SK-N-SH (cell line): ENCODE measurements at regions not wholly inside any gene's neighbourhood (a gene's known extent, or its start where the extent isn't known, plus 50 kb on each side); places are given as distances from the start of the nearest gene placed in this dataset.

Experiments used
- CTCF ChIA-PET: fragments of 300-600, 350-600 bp; formaldehyde crosslinking; extraction: SDS; loops from one replicate; lab custom pipeline; 2021; lab: Yijun Ruan, JAX
- POLR2A ChIA-PET: fragments of 350-600 bp; sonication (Branson Sonifier 250); formaldehyde crosslinking; extraction: SDS; loops from one replicate; lab custom pipeline; 2020; ENCODE audit warnings: antibody characterized with exemption, inconsistent platforms; lab: Yijun Ruan, JAX
- DNase-seq: peaks from one replicate; pipeline ENCODE4 v3.0.0; 2012
- H2AFZ ChIP-seq: fragments of 200-600 bp; sonication (generic); 2 replicates; pipeline ENCODE4 v1.8.1; 2016; ENCODE audit warnings: antibody characterized with exemption, mild to moderate bottlenecking, low read depth
- H3F3A ChIP-seq: fragments of 200-600 bp; sonication (generic); replicated peaks from 2 replicates; pipeline ENCODE3; 2016; ENCODE audit warnings: antibody characterized with exemption, mild to moderate bottlenecking; ENCODE audit not compliant: insufficient read depth
- H3K27ac ChIP-seq, 2 experiments: fragments of 200-500 bp in 1 of 2; fragments of 200-600 bp in 1 of 2; sonication (Bioruptor generic) in 1 of 2; sonication (generic), shearing (Covaris generic) in 1 of 2; 2 replicates each; pipeline versions ENCODE4 v1.5.1 to v1.6.1; 2014 to 2016; ENCODE audit warnings: low read depth in 2 of 2, inconsistent platforms in 1 of 2, low read length in 1 of 2, mild to moderate bottlenecking in 1 of 2, mixed read lengths in 1 of 2
- H3K27me3 ChIP-seq: fragments of 200-600 bp; sonication (generic), shearing (Covaris generic); 2 replicates; pipeline ENCODE4 v1.6.1; 2016; ENCODE audit warnings: mixed run types; ENCODE audit not compliant: insufficient read depth
- H3K36me3 ChIP-seq, 2 experiments: fragments of 200-500 bp in 1 of 2; fragments of 200-600 bp in 1 of 2; sonication (Bioruptor generic) in 1 of 2; sonication (generic) in 1 of 2; replicated peaks in 1 of 2; 2 replicates each; pipeline versions ENCODE3 to v1.5.1; 2014 to 2016; ENCODE audit warnings: low read length in 1 of 2, mild to moderate bottlenecking in 1 of 2; ENCODE audit not compliant: insufficient read depth in 2 of 2, control insufficient read depth in 1 of 2
- H3K4me1 ChIP-seq, 2 experiments: fragments of 200-500 bp in 1 of 2; fragments of 200-600 bp in 1 of 2; sonication (Bioruptor generic) in 1 of 2; sonication (generic), shearing (Covaris generic) in 1 of 2; 2 replicates each; pipeline versions ENCODE4 v1.5.1 to v1.6.1; 2014 to 2016; ENCODE audit warnings: low read depth in 1 of 2, low read length in 1 of 2, mixed run types in 1 of 2; ENCODE audit not compliant: insufficient read depth in 2 of 2, control insufficient read depth in 1 of 2
- H3K4me2 ChIP-seq: fragments of 200-600 bp; sonication (generic), shearing (Covaris generic); 2 replicates; pipeline ENCODE4 v1.6.1; 2017; ENCODE audit warnings: mixed run types
- H3K4me3 ChIP-seq, 2 experiments: fragments of 200-500 bp in 1 of 2; fragments of 200-600 bp in 1 of 2; sonication (Bioruptor generic) in 1 of 2; sonication (generic), shearing (Covaris generic) in 1 of 2; 2 replicates each; pipeline versions ENCODE4 v1.5.1 to v1.8.1; 2014 to 2016; ENCODE audit warnings: low read depth in 2 of 2, inconsistent platforms in 1 of 2, low read length in 1 of 2, mild to moderate bottlenecking in 1 of 2, mixed read lengths in 1 of 2, moderate library complexity in 1 of 2
- H3K79me2 ChIP-seq: fragments of 200-600 bp; sonication (generic); 2 replicates; pipeline ENCODE4 v1.8.1; 2017; ENCODE audit warnings: mild to moderate bottlenecking; ENCODE audit not compliant: insufficient read depth
- H3K9ac ChIP-seq: fragments of 200-600 bp; sonication (generic); 2 replicates; pipeline ENCODE4 v1.6.1; 2017; ENCODE audit warnings: mixed run types
- H3K9me2 ChIP-seq: fragments of 200-600 bp; sonication (generic); 2 replicates; pipeline ENCODE4 v1.6.1; 2017; ENCODE audit warnings: mixed run types
- H3K9me3 ChIP-seq: fragments of 200-600 bp; sonication (generic); 2 replicates; pipeline ENCODE4 v1.6.1; 2017; ENCODE audit warnings: mixed run types, mild to moderate bottlenecking, moderate library complexity
- H4K20me1 ChIP-seq: fragments of 200-600 bp; sonication (generic); 2 replicates; pipeline ENCODE4 v1.6.1; 2017; ENCODE audit warnings: mild to moderate bottlenecking, mixed run types; ENCODE audit not compliant: insufficient read depth
- EP300 ChIP-seq, 2 experiments: IDR thresholded peaks; 2 replicates each; pipeline versions ENCODE4 v1.4.0 to v1.6.1; 2012; ENCODE audit warnings: borderline replicate concordance in 1 of 2, low read depth in 1 of 2, low read length in 1 of 2
- GABPA ChIP-seq: IDR thresholded peaks from 2 replicates; pipeline ENCODE4 v1.4.0; 2012; ENCODE audit warnings: low read depth, mild to moderate bottlenecking
- MEF2A ChIP-seq: IDR thresholded peaks from 2 replicates; pipeline ENCODE4 v1.4.0; 2012; ENCODE audit warnings: low read depth, borderline replicate concordance
- RFX5 ChIP-seq: IDR thresholded peaks from 2 replicates; pipeline ENCODE4 v1.6.1; 2012; ENCODE audit warnings: mild to moderate bottlenecking, improper control_type of control experiment, low read length
- SMC3 ChIP-seq: IDR thresholded peaks from 2 replicates; pipeline ENCODE4 v1.6.1; 2012; ENCODE audit warnings: low read depth, low read length, improper control_type of control experiment
- TCF12 ChIP-seq: IDR thresholded peaks from 2 replicates; pipeline ENCODE4 v1.4.0; 2012
- USF1 ChIP-seq: IDR thresholded peaks from 2 replicates; pipeline ENCODE4 v1.4.0; 2012; ENCODE audit warnings: low read depth, borderline replicate concordance
- WGBS: methylation state at CpG from one replicate; pipeline ENCODE4 v1.1.6; 2017; ENCODE audit warnings: low lambda C conversion rate; 5-methylcytosine and 5-hydroxymethylcytosine counted together
- TF ChIP-seq, protein P1 (sequence below): IDR thresholded peaks from 2 replicates; pipeline ENCODE4 v1.4.0; 2012; ENCODE audit warnings: low read depth, borderline replicate concordance
- TF ChIP-seq, protein P2 (sequence below): IDR thresholded peaks from 2 replicates; pipeline ENCODE4; 2012
- TF ChIP-seq, protein P3 (sequence below): IDR thresholded peaks from 2 replicates; pipeline ENCODE4 v1.6.1; 2012; ENCODE audit warnings: mild to moderate bottlenecking, low read depth, low read length, moderate library complexity

- no peak overlapping the region for H3K4me3 ChIP-seq
- POLR2A ChIA-PET = no interaction called here
- CTCF ChIA-PET = no interaction called here
These were observed 585.2 kb downstream of the EPHA3 start for GRCh38 chr3:89692601-89693000.

More at GRCh38 chr3:89692601-89693000, 585.2 kb downstream of the EPHA3 start:
- Histone ChIP-seq H3F3A (no peaks in the 10 kb centered on the region), H3K9me3 (no peaks in the 10 kb centered on the region), H4K20me1 (no peaks in the 10 kb centered on the region), H3K27ac (no peak overlapping the region), H3K4me2 (no peak overlapping the region), H2AFZ (no peak overlapping the region), H3K79me2 (no peaks in the 10 kb centered on the region), H3K27me3 (no peaks in the 10 kb centered on the region), H3K4me1 (no peaks in the 10 kb centered on the region)
- TF ChIP-seq EP300 (IDR thresholded peaks at IDR 0.05; ENCODE audit: borderline replicate concordance in 1 of 2, low read depth in 1 of 2, low read length in 1 of 2) = no peak
- TF ChIP-seq, protein P1, sequence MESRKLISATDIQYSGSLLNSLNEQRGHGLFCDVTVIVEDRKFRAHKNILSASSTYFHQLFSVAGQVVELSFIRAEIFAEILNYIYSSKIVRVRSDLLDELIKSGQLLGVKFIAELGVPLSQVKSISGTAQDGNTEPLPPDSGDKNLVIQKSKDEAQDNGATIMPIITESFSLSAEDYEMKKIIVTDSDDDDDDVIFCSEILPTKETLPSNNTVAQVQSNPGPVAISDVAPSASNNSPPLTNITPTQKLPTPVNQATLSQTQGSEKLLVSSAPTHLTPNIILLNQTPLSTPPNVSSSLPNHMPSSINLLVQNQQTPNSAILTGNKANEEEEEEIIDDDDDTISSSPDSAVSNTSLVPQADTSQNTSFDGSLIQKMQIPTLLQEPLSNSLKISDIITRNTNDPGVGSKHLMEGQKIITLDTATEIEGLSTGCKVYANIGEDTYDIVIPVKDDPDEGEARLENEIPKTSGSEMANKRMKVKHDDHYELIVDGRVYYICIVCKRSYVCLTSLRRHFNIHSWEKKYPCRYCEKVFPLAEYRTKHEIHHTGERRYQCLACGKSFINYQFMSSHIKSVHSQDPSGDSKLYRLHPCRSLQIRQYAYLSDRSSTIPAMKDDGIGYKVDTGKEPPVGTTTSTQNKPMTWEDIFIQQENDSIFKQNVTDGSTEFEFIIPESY = no peak
- TF ChIP-seq RFX5 = no peak
- no peak for TF ChIP-seq SMC3
- TF ChIP-seq, protein P2, sequence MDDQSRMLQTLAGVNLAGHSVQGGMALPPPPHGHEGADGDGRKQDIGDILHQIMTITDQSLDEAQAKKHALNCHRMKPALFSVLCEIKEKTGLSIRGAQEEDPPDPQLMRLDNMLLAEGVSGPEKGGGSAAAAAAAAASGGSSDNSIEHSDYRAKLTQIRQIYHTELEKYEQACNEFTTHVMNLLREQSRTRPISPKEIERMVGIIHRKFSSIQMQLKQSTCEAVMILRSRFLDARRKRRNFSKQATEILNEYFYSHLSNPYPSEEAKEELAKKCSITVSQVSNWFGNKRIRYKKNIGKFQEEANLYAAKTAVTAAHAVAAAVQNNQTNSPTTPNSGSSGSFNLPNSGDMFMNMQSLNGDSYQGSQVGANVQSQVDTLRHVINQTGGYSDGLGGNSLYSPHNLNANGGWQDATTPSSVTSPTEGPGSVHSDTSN = no peak
- TF ChIP-seq, protein P3, sequence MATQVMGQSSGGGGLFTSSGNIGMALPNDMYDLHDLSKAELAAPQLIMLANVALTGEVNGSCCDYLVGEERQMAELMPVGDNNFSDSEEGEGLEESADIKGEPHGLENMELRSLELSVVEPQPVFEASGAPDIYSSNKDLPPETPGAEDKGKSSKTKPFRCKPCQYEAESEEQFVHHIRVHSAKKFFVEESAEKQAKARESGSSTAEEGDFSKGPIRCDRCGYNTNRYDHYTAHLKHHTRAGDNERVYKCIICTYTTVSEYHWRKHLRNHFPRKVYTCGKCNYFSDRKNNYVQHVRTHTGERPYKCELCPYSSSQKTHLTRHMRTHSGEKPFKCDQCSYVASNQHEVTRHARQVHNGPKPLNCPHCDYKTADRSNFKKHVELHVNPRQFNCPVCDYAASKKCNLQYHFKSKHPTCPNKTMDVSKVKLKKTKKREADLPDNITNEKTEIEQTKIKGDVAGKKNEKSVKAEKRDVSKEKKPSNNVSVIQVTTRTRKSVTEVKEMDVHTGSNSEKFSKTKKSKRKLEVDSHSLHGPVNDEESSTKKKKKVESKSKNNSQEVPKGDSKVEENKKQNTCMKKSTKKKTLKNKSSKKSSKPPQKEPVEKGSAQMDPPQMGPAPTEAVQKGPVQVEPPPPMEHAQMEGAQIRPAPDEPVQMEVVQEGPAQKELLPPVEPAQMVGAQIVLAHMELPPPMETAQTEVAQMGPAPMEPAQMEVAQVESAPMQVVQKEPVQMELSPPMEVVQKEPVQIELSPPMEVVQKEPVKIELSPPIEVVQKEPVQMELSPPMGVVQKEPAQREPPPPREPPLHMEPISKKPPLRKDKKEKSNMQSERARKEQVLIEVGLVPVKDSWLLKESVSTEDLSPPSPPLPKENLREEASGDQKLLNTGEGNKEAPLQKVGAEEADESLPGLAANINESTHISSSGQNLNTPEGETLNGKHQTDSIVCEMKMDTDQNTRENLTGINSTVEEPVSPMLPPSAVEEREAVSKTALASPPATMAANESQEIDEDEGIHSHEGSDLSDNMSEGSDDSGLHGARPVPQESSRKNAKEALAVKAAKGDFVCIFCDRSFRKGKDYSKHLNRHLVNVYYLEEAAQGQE = no peak
- no peak for TF ChIP-seq USF1
- TF ChIP-seq MEF2A = no peak
- no peak for TF ChIP-seq GABPA
- TF ChIP-seq TCF12 = no peak
- TF ChIP-seq, all 33 proteins: peak for 0
- DNase-seq = no peak
- Histone ChIP-seq H3K36me3 (no peaks in the 10 kb centered on the region), H3K9me2 (no peaks in the 10 kb centered on the region), H3K9ac (no peak overlapping the region)
- WGBS = 0% methylated on average over 1 of the region's 1 CpG
